ENCODE measurements at regions not wholly inside any gene's neighbourhood (a gene's known extent, or its start where the extent isn't known, plus 50 kb on each side); places are given as distances from the start of the nearest gene placed in this dataset.

GRCh38 chr1:8217809-8218208 lies 100.1 kb upstream of the SLC45A1 start:
- no peak for TF ChIP-seq POLR2A (IDR thresholded peaks at IDR 0.05; ENCODE audit: low read depth, low read length)
- no peak for FAIRE-seq

GRCh38 chr1:8217011-8217711 lies 100.8 kb upstream of the SLC45A1 start:
- TF ChIP-seq POLR2A (IDR thresholded peaks at IDR 0.05; ENCODE audit: low read depth, low read length) = no peak
- no peak for DNase-seq (ENCODE audit: insufficient read length, low spot score)
- FAIRE-seq = no peak

More at GRCh38 chr1:8217809-8218208, 100.1 kb upstream of the SLC45A1 start:
- DNase-seq (ENCODE audit: insufficient read length, low spot score) = no peak

- DNase-seq (ENCODE audit: insufficient read length, low spot score) = no peak
- TF ChIP-seq POLR2A (IDR thresholded peaks at IDR 0.05; ENCODE audit: low read depth, low read length) = no peak
- no peak for FAIRE-seq
These were observed 101.9 kb upstream of the SLC45A1 start for GRCh38 chr1:8216005-8216404.

- no peak for TF ChIP-seq POLR2A (IDR thresholded peaks at IDR 0.05; ENCODE audit: low read depth, low read length)
- DNase-seq (ENCODE audit: insufficient read length, low spot score) (no peak), FAIRE-seq (no peak)
These were observed 103.3 kb upstream of the SLC45A1 start for GRCh38 chr1:8214501-8215173.

GRCh38 chr1:8213676-8214075 lies 104.2 kb upstream of the SLC45A1 start:
- TF ChIP-seq POLR2A (IDR thresholded peaks at IDR 0.05; ENCODE audit: low read depth, low read length) = no peak
- DNase-seq (ENCODE audit: insufficient read length, low spot score) (no peak), FAIRE-seq (no peak)

GRCh38 chr1:8213136-8213535 lies 104.8 kb upstream of the SLC45A1 start:
- DNase-seq (ENCODE audit: insufficient read length, low spot score) = no peak
- no peak for FAIRE-seq
- TF ChIP-seq POLR2A (IDR thresholded peaks at IDR 0.05; ENCODE audit: low read depth, low read length) = no peak

- no peak for DNase-seq (ENCODE audit: insufficient read length, low spot score)
- no peak for TF ChIP-seq POLR2A (IDR thresholded peaks at IDR 0.05; ENCODE audit: low read depth, low read length)
- FAIRE-seq = no peak
These were observed 105.3 kb upstream of the SLC45A1 start for GRCh38 chr1:8212580-8213031.

GRCh38 chr1:8211883-8212579 lies 105.9 kb upstream of the SLC45A1 start:
- FAIRE-seq (peak; percentile 87), DNase-seq (ENCODE audit: insufficient read length, low spot score) (peak; percentile 57)
- TF ChIP-seq POLR2A (IDR thresholded peaks at IDR 0.05; ENCODE audit: low read depth, low read length) = no peak; the same call in 1 of the 2 replicates

GRCh38 chr1:8211251-8211882 lies 106.5 kb upstream of the SLC45A1 start:
- no peak for TF ChIP-seq POLR2A (IDR thresholded peaks at IDR 0.05; ENCODE audit: low read depth, low read length)
- DNase-seq (ENCODE audit: insufficient read length, low spot score) (no peak), FAIRE-seq (no peak)

- TF ChIP-seq POLR2A (IDR thresholded peaks at IDR 0.05; ENCODE audit: low read depth, low read length) = no peak
- DNase-seq (ENCODE audit: insufficient read length, low spot score) (no peak), FAIRE-seq (no peak)
These were observed 110.7 kb upstream of the SLC45A1 start for GRCh38 chr1:8207202-8207601.

GRCh38 chr1:8206391-8206790 lies 111.5 kb upstream of the SLC45A1 start:
- DNase-seq (ENCODE audit: insufficient read length, low spot score) (no peak), FAIRE-seq (no peak)
- TF ChIP-seq POLR2A (IDR thresholded peaks at IDR 0.05; ENCODE audit: low read depth, low read length) = no peak

GRCh38 chr1:8205771-8206170 lies 112.1 kb upstream of the SLC45A1 start:
- no peak for DNase-seq (ENCODE audit: insufficient read length, low spot score)
- no peak for TF ChIP-seq POLR2A (IDR thresholded peaks at IDR 0.05; ENCODE audit: low read depth, low read length)
- no peak for FAIRE-seq

- DNase-seq (ENCODE audit: insufficient read length, low spot score) (no peak), FAIRE-seq (no peak)
- TF ChIP-seq POLR2A (IDR thresholded peaks at IDR 0.05; ENCODE audit: low read depth, low read length) = no peak
These were observed 113.1 kb upstream of the SLC45A1 start for GRCh38 chr1:8204826-8205225.

- FAIRE-seq = no peak
- no peak for DNase-seq (ENCODE audit: insufficient read length, low spot score)
- no peak for TF ChIP-seq POLR2A (IDR thresholded peaks at IDR 0.05; ENCODE audit: low read depth, low read length)
These were observed 114.4 kb upstream of the SLC45A1 start for GRCh38 chr1:8203551-8203950.
